Activated T-helper 2 cell treated with anti-CD3 and anti-CD28 coated beads, Interferon-gamma antibody, Interleukin-2, Interleukin-4, amounts not matched to agents 10 μg/mL and 5 μg/mL and 100 μg/mL, durations not matched to agents 14 hours and 24 hours and 36 hours (primary cell): ENCODE measurements at regions not wholly inside any gene's neighbourhood (a gene's known extent, or its start where the extent isn't known, plus 50 kb on each side); places are given as distances from the start of the nearest gene placed in this dataset.

ENCODE experiments used
- DNase-seq: peaks from one replicate; pipeline ENCODE4 v3.0.0; 2021; ENCODE audit warnings: low spot score
- H3K27ac Mint-ChIP-seq: one replicate; pipeline ENCODE4 v1.8.0; 2021; ENCODE audit warnings: mixed read lengths
- H3K27me3 Mint-ChIP-seq: one replicate; pipeline ENCODE4 v1.8.0; 2021; ENCODE audit warnings: low read depth, mixed read lengths
- H3K36me3 Mint-ChIP-seq: one replicate; pipeline ENCODE4 v1.8.0; 2021; ENCODE audit warnings: low read depth, mixed read lengths
- H3K4me1 Mint-ChIP-seq: one replicate; pipeline ENCODE4 v1.8.0; 2021; ENCODE audit warnings: low read depth, mixed read lengths
- H3K4me3 Mint-ChIP-seq: one replicate; pipeline ENCODE4 v1.8.0; 2021; ENCODE audit warnings: low read depth, mild to moderate bottlenecking, moderate library complexity, mixed read lengths
- H3K9me3 Mint-ChIP-seq: one replicate; pipeline ENCODE4 v1.8.0; 2021; ENCODE audit warnings: mixed read lengths
- intact Hi-C: fragments of 100-400 bp; cut with micrococcal nuclease; formaldehyde crosslinking; loops from one replicate; pipeline ENCODE4 v1.15.1; 2023

DNA sequence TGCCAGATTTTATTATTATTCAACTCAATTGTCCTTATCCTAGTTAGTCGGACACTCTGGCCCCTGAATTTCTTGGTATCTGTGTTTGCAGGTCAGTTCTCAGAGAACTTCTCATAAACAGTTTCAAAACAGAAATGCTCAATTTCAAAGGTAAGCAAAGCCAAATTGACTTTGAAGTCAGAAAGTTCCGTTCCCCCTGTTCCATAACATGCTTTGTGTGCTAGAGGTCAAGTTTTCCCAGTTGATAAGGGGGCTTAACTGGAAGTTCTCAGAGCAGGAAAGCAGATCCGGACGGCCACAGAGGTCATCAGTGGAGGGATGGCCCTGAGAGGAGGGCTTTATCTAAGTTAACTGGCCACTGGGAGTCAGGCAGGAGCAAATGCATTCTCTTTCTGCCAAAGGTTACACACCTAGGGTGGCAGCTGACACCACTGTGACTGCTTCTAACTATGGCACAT is 417.2 kb downstream of the COG6 start:
- no peaks in the 10 kb centered on the region for H3K9me3 Mint-ChIP-seq
- H3K4me3 Mint-ChIP-seq, result no peak overlapping the region
- H3K36me3 Mint-ChIP-seq, result no peaks in the 10 kb centered on the region
- H3K27me3 Mint-ChIP-seq, result no peaks in the 10 kb centered on the region
- H3K27ac Mint-ChIP-seq, result no peak overlapping the region
- intact Hi-C loops, result no loop called here
- no peak for DNase-seq
- H3K4me1 Mint-ChIP-seq, result peaks cover 14% of the 10 kb centered on the region

DNA sequence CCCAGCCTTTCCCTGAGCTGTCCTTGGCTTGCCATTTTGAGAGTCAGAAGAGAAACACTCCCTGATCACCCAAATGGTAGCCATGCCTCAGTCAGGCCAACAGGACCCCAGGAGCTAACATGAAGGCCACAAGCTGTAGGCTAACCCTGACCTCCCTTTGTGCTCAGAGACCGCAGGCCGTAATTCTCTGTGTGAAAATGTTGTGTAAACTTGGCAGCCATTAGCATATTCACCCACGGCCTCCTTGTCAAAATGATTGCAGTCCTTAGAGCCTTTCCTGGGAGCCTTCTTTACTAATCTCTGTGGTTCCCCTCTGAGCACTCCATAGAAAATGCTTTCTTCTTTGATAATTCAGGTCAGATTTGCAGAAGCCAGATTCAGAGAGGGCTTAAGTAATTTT is 418.9 kb downstream of the COG6 start:
- Mint-ChIP-seq H3K9me3 (no peaks in the 10 kb centered on the region), H3K4me1 (peaks cover 12% of the 10 kb centered on the region), H3K27ac (no peak overlapping the region), H3K4me3 (no peak overlapping the region), H3K27me3 (no peaks in the 10 kb centered on the region), H3K36me3 (no peaks in the 10 kb centered on the region)
- no peak for DNase-seq
- intact Hi-C loops, result no loop called here

DNA sequence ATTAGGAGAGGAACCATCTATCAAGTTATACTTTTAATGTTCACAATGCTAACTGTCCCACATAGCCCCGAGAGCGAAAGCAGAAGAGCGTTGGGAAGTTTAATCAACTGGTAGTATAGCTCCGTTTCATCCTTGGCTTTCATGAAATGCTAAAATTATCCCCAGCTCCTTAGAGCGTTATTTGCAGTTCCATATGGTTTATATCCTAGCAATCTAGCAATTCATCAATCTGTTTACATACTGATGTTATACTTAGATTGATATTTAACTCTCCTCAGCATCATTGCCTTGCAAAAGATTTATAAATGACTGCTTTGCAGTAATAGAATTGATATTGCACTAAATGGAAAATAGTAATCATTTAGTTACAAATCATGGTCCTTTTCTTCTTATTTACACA is 419.8 kb downstream of the COG6 start:
- DNase-seq, result no peak
- Mint-ChIP-seq H3K9me3 (no peaks in the 10 kb centered on the region), H3K27ac (no peak overlapping the region), H3K36me3 (no peaks in the 10 kb centered on the region), H3K27me3 (no peaks in the 10 kb centered on the region), H3K4me1 (peaks cover 10% of the 10 kb centered on the region), H3K4me3 (no peak overlapping the region)
- intact Hi-C loops, result no loop called here

- H3K4me3 Mint-ChIP-seq, result no peak overlapping the region
- no peak overlapping the region for H3K27ac Mint-ChIP-seq
- peaks cover 4% of the 10 kb centered on the region for H3K4me1 Mint-ChIP-seq
- no peaks in the 10 kb centered on the region for H3K36me3 Mint-ChIP-seq
- H3K9me3 Mint-ChIP-seq, result no peaks in the 10 kb centered on the region
- intact Hi-C loops, result no loop called here
- no peaks in the 10 kb centered on the region for H3K27me3 Mint-ChIP-seq
- no peak for DNase-seq
Observed at GRCh38 chr13:40076765-40077362, 421.4 kb downstream of the COG6 start.

DNA sequence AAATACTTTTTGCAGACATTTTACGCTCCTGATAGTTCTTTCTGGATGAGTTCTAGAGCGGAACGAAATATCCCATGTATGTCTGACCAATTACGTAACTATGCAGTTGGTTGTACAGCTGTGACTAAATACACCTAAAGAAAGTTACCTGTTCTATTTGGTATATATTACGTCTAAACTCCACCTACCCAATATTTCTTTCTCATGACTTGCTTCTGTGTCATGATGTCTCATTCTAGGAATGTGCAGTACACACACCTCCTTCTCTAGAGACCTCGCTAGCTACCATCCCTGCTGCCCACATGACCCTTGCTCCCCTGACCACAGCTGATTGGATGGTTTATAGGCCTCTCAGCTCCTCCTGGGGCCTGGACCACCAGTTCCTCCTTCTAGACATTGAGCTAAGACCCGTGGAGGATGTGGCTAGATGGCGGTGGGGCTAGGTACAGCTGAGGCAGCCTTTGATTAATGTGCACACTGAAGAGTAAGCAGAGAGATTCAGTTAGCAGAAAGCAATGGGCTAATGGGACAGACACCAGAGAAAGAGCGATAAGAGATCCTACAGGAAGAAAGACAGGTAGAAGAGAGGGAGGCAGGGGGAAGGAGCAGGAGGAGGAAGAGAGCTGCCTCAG is 422.1 kb downstream of the COG6 start:
- DNase-seq, result no peak
- H3K27ac Mint-ChIP-seq, result no peak overlapping the region
- no peaks in the 10 kb centered on the region for H3K9me3 Mint-ChIP-seq
- intact Hi-C loops, result no loop called here
- H3K4me3 Mint-ChIP-seq, result no peak overlapping the region
- H3K36me3 Mint-ChIP-seq, result no peaks in the 10 kb centered on the region
- H3K4me1 Mint-ChIP-seq, result peaks cover 4% of the 10 kb centered on the region
- H3K27me3 Mint-ChIP-seq, result no peaks in the 10 kb centered on the region

DNA sequence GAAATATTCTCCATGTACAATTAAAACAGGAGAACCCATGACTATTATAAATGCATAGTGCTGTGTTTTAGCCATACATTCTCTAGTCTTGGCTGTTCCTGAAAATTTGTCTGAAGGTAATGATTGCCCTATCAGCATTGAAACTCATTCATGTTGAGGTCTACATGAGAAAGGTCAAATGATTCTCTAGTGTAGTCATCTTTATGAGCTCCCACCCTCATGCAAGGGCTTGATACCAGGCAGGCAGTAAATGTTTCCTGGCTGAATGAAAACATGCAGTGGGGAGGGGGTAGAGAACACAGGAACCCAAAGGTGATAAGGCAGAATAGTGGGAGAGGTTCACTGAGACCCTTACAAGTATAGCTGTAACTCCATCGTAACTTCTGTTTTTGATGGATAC is 424.3 kb downstream of the COG6 start:
- no peak for DNase-seq
- H3K27ac Mint-ChIP-seq, result no peak overlapping the region
- H3K4me1 Mint-ChIP-seq, result peaks cover 4% of the 10 kb centered on the region
- no peaks in the 10 kb centered on the region for H3K36me3 Mint-ChIP-seq
- no peaks in the 10 kb centered on the region for H3K27me3 Mint-ChIP-seq
- no peak overlapping the region for H3K4me3 Mint-ChIP-seq
- intact Hi-C loops, result no loop called here
- H3K9me3 Mint-ChIP-seq, result no peaks in the 10 kb centered on the region

- H3K9me3 Mint-ChIP-seq, result no peaks in the 10 kb centered on the region
- no peak for DNase-seq
- H3K4me1 Mint-ChIP-seq, result peaks cover 6% of the 10 kb centered on the region
- intact Hi-C loops, result no loop called here
- no peaks in the 10 kb centered on the region for H3K36me3 Mint-ChIP-seq
- no peak overlapping the region for H3K27ac Mint-ChIP-seq
- H3K27me3 Mint-ChIP-seq, result no peaks in the 10 kb centered on the region
- H3K4me3 Mint-ChIP-seq, result no peak overlapping the region
Observed at GRCh38 chr13:40080676-40081075, 425.2 kb downstream of the COG6 start.

DNA sequence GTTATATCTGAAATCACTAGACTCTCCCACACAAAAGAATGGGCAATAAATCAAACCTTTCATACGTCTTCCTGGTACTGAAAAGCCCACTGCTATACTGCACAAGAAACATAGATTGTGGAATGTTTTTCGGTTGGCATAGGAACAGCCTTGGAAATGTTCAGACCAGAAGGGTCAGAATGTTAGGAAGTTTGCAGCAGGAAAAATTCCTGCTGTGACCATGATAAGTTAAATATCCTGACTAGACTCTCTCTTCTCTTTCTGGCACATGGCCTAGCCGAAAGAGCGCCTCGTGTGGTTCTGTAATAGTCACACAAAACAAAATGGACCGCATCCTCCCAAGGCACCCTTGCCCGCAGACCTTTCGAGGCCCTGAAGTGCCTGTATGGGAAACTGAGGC is 427.2 kb downstream of the COG6 start:
- Mint-ChIP-seq H3K27ac (no peak overlapping the region), H3K4me1 (peaks cover 7% of the 10 kb centered on the region), H3K27me3 (no peaks in the 10 kb centered on the region), H3K9me3 (no peaks in the 10 kb centered on the region), H3K36me3 (no peaks in the 10 kb centered on the region), H3K4me3 (no peak overlapping the region)
- no peak for DNase-seq
- intact Hi-C loops, result no loop called here

DNA sequence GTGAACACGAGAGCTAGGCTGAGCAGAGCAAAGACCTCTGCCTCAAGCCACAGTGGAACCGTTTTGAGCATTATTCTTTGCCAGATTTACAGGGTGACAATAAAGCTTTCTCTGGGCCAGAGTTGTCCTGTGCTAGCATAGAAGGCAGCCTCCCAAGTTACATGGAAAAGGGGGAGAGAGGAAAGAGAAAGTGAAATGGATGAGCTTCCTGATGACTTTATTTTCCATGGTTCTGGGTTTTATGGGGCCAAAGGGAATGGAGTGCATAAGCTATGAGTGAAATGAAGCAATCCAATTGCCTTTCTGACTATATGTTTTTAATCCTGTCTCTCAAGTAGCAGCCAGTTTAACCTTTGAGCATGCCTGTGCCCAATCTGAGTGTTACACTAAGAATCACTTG is 428.4 kb downstream of the COG6 start:
- Mint-ChIP-seq H3K27ac (no peak overlapping the region), H3K36me3 (no peaks in the 10 kb centered on the region), H3K4me3 (no peak overlapping the region), H3K9me3 (no peaks in the 10 kb centered on the region), H3K27me3 (peaks cover 2% of the 10 kb centered on the region), H3K4me1 (peaks cover 7% of the 10 kb centered on the region)
- intact Hi-C loops, result no loop called here
- DNase-seq, result no peak

DNA sequence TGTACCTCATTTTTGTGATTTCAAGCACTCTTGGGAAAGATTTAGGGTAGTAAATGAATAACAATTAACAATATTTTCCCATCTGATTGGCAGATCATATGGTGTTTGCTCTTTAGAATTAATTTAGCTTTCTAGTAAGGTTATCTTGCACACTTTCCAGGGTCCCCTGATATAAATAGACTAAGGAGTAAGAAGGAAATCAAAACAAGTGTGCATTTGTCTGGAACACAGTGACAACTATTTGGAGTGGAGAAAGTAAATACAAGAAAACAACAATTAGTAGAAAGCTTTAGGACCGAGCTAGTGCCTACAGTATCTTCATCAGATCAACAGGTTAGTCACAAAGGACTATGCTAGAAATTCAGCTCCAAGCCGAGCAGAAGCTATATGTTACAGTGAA is 429.5 kb downstream of the COG6 start:
- Mint-ChIP-seq H3K27me3 (peaks cover 3% of the 10 kb centered on the region), H3K36me3 (no peaks in the 10 kb centered on the region), H3K27ac (no peak overlapping the region), H3K4me1 (peaks cover 4% of the 10 kb centered on the region), H3K4me3 (no peak overlapping the region), H3K9me3 (no peaks in the 10 kb centered on the region)
- no peak for DNase-seq
- intact Hi-C loops, result no loop called here

- H3K9me3 Mint-ChIP-seq, result no peaks in the 10 kb centered on the region
- peaks cover 5% of the 10 kb centered on the region for H3K27me3 Mint-ChIP-seq
- H3K27ac Mint-ChIP-seq, result no peak overlapping the region
- intact Hi-C loops, result no loop called here
- H3K4me3 Mint-ChIP-seq, result no peak overlapping the region
- H3K36me3 Mint-ChIP-seq, result no peaks in the 10 kb centered on the region
- DNase-seq, result no peak
- H3K4me1 Mint-ChIP-seq, result peaks cover 4% of the 10 kb centered on the region
Observed at GRCh38 chr13:40087091-40088002, 431.9 kb downstream of the COG6 start.

GRCh38 chr13:40094056-40094455 is 438.6 kb downstream of the COG6 start:
- H3K27ac Mint-ChIP-seq, result no peak overlapping the region
- H3K4me1 Mint-ChIP-seq, result peaks cover 13% of the 10 kb centered on the region

More at GRCh38 chr13:40094056-40094455, 438.6 kb downstream of the COG6 start:
- no peak for DNase-seq
- H3K36me3 Mint-ChIP-seq, result peaks cover 12% of the 10 kb centered on the region
- intact Hi-C loops, result no loop called here
- peaks cover 2% of the 10 kb centered on the region for H3K27me3 Mint-ChIP-seq
- H3K4me3 Mint-ChIP-seq, result no peak overlapping the region
- H3K9me3 Mint-ChIP-seq, result peaks cover 14% of the 10 kb centered on the region
